ENCODE measurements at regions not wholly inside any gene's neighbourhood (a gene's known extent, or its start where the extent isn't known, plus 50 kb on each side); places are given as distances from the start of the nearest gene placed in this dataset.

- no peak overlapping the region for H3K4me2 ChIP-seq (ENCODE audit: insufficient read depth, low read length)
- dilution Hi-C loops (cut with MboI; ENCODE audit: extremely low pct_ligation_motif_present, low sequenced_read_pairs) (no loop called here), intact Hi-C loops (cut with micrococcal nuclease) (no loop called here)
- CTCF ChIA-PET, result interaction anchor here (1.7 kb wide), 1 partner anchor 254 kb away, joined by 7 read pairs; no protein-coding TSS in a partner anchor
- TF ChIP-seq MYC (IDR thresholded peaks at IDR 0.05; ENCODE audit: low read depth, low read length) (no peak), FOS (IDR thresholded peaks at IDR 0.05; ENCODE audit: borderline replicate concordance, insufficient read depth, low read length) (no peak), JUN (IDR thresholded peaks at IDR 0.05; ENCODE audit: borderline replicate concordance, insufficient read depth, insufficient read length, low read depth) (no peak), MAX (IDR thresholded peaks at IDR 0.05; ENCODE audit: insufficient read depth, insufficient read length) (no peak), EZH2 (IDR thresholded peaks at IDR 0.05; ENCODE audit: borderline replicate concordance, low read depth, low read length, severe bottlenecking) (no peak), GATA2 (IDR thresholded peaks at IDR 0.05; ENCODE audit: insufficient read depth, insufficient read length, low read depth, low read length) (no peak), CTCF (IDR thresholded peaks at IDR 0.05; ENCODE audit: extremely low read depth in 1 of 2, insufficient read depth in 1 of 2, low read depth in 1 of 2, low read length in 2 of 2) (no peak), POLR2A (IDR thresholded peaks at IDR 0.05; ENCODE audit: low read depth, low read length) (no peak), POLR2AphosphoS5 (IDR thresholded peaks at IDR 0.05; ENCODE audit: insufficient read depth, low read depth, low read length) (no peak)
- FAIRE-seq (no peak), DNase-seq (ENCODE audit: low read depth, low spot score) (no peak)
- BruUV-seq (replicated peaks), result no TSS peak
- H3K9me3 ChIP-seq (replicated peaks; ENCODE audit: control insufficient read depth, insufficient read depth, low read length), result no peaks in the 10 kb centered on the region
- H3K79me2 ChIP-seq (ENCODE audit: control insufficient read depth, insufficient read depth, low read length), result no peaks in the 10 kb centered on the region
- H3K27ac ChIP-seq (ENCODE audit: insufficient read depth, low read depth, low read length), result no peak overlapping the region
- H3K4me1 ChIP-seq (ENCODE audit: control insufficient read depth, extremely low read depth, insufficient read depth, low read length), result no peaks in the 10 kb centered on the region
- no peak overlapping the region for H3K9ac ChIP-seq (replicated peaks; ENCODE audit: extremely low read depth, insufficient read depth, low read length)
- H2AFZ ChIP-seq (ENCODE audit: low read depth, low read length), result no peak overlapping the region
- POLR2A ChIA-PET, result no interaction called here
- no peak overlapping the region for H3K4me3 ChIP-seq (replicated peaks in 1 of 3; ENCODE audit: insufficient read depth in 1 of 3, low read depth in 1 of 3, low read length in 3 of 3)
- no peaks in the 10 kb centered on the region for H4K20me1 ChIP-seq (replicated peaks; ENCODE audit: control insufficient read depth, extremely low read depth, insufficient read depth, low read length)
- no peaks in the 10 kb centered on the region for H3K27me3 ChIP-seq (ENCODE audit: control insufficient read depth in 2 of 2, insufficient read depth in 2 of 2, low read length in 2 of 2)
- no peaks in the 10 kb centered on the region for H3K9me1 ChIP-seq (replicated peaks; ENCODE audit: control insufficient read depth, extremely low read depth, insufficient read depth, low read length)
- no peaks in the 10 kb centered on the region for H3K36me3 ChIP-seq (ENCODE audit: control insufficient read depth in 2 of 2, extremely low read depth in 1 of 2, insufficient read depth in 2 of 2, low read length in 2 of 2)
These were observed 127.2 kb upstream of the SLC44A1 start for GRCh38 chr9:105117234-105117633.

Measured in endothelial cell of umbilical vein (primary cell).